Esophagus (tissue), 2 donors: ENCODE measurements at regions not wholly inside any gene's neighbourhood (a gene's known extent, or its start where the extent isn't known, plus 50 kb on each side); places are given as distances from the start of the nearest gene placed in this dataset.

Source experiments
- H3K27ac ChIP-seq, 2 donors: one replicate each; pipeline ENCODE4 v1.5.1; 2013; ENCODE audit warnings: low read depth in 2 of 2, mild to moderate bottlenecking in 2 of 2, inconsistent platforms in 1 of 2, low read length in 1 of 2, moderate library complexity in 1 of 2
- H3K27me3 ChIP-seq, 2 donors: one replicate each; pipeline ENCODE4 v1.6.1; 2013; ENCODE audit warnings: low read length in 2 of 2, control low read depth in 1 of 2, mild to moderate bottlenecking in 1 of 2; ENCODE audit not compliant: insufficient read depth in 2 of 2, control insufficient read depth in 1 of 2
- H3K36me3 ChIP-seq, 2 donors: one replicate each; pipeline ENCODE4 v1.6.1; 2013; ENCODE audit warnings: low read length in 1 of 2; ENCODE audit not compliant: control insufficient read depth in 2 of 2, insufficient read depth in 2 of 2
- H3K4me1 ChIP-seq, 2 donors: one replicate each; pipeline ENCODE4 v1.6.1; 2013; ENCODE audit warnings: low read length in 1 of 2; ENCODE audit not compliant: control insufficient read depth in 2 of 2, insufficient read depth in 2 of 2
- H3K4me3 ChIP-seq, 2 donors: one replicate each; pipeline ENCODE4 v1.5.1; 2013; ENCODE audit warnings: low read length in 2 of 2, mild to moderate bottlenecking in 2 of 2, low read depth in 1 of 2, moderate library complexity in 1 of 2
- H3K9me3 ChIP-seq, 2 donors: one replicate each; pipeline ENCODE4 v1.6.1; 2013; ENCODE audit warnings: mild to moderate bottlenecking in 2 of 2, low read depth in 1 of 2, low read length in 1 of 2, moderate library complexity in 1 of 2; ENCODE audit not compliant: control insufficient read depth in 2 of 2, insufficient read depth in 1 of 2
- WGBS, 2 donors: extraction: QIAGEN DNeasy Blood & Tissue Kit; methylation state at CpG; one replicate each; pipeline ENCODE4 v1.1.7; 2013; 5-methylcytosine and 5-hydroxymethylcytosine counted together
- donor health status: healthy with polysubstance abuse.
- donor health status: Bipolar disorder and iron deficiency.

GRCh38 chr11:92297567-92298553 lies 73.2 kb downstream of the FAT3 start:
- WGBS, 2 donors, result 80 to 84% methylated on average over 3 of the region's 3 CpGs
- Histone ChIP-seq H3K9me3 (no peaks in the 10 kb centered on the region), H3K4me1 (no peaks in the 10 kb centered on the region), H3K27ac (no peak overlapping the region), H3K4me3 (no peak overlapping the region), H3K27me3 (no peaks in the 10 kb centered on the region), H3K36me3 (no peaks in the 10 kb centered on the region)

- no peaks in the 10 kb centered on the region for H3K27me3 ChIP-seq
- H3K36me3 ChIP-seq, result no peaks in the 10 kb centered on the region
- H3K27ac ChIP-seq, result no peak overlapping the region
- no peak overlapping the region for H3K4me3 ChIP-seq
- WGBS, 2 donors, result 83 to 84% methylated on average over 2 of the region's 2 CpGs
- no peaks in the 10 kb centered on the region for H3K9me3 ChIP-seq
- no peaks in the 10 kb centered on the region for H3K4me1 ChIP-seq
These were observed 76.3 kb downstream of the FAT3 start for GRCh38 chr11:92300876-92301275.

- no peaks in the 10 kb centered on the region for H3K9me3 ChIP-seq
- no peak overlapping the region for H3K4me3 ChIP-seq
- no peaks in the 10 kb centered on the region for H3K27me3 ChIP-seq
- WGBS, 2 donors, result 84 to 90% methylated on average over 4 of the region's 4 CpGs
- no peak overlapping the region for H3K27ac ChIP-seq
- H3K36me3 ChIP-seq, result no peaks in the 10 kb centered on the region
- H3K4me1 ChIP-seq, result no peaks in the 10 kb centered on the region
These were observed 78.2 kb downstream of the FAT3 start for GRCh38 chr11:92302770-92303169.

- H3K27ac ChIP-seq, result no peak overlapping the region
- 73 to 88% methylated on average over 1 of the region's 1 CpG for WGBS, 2 donors
These were observed 79.7 kb downstream of the FAT3 start for GRCh38 chr11:92304271-92304670.

GRCh38 chr11:92306966-92307510 lies 82.4 kb downstream of the FAT3 start:
- H3K4me3 ChIP-seq, result no peak overlapping the region
- H3K9me3 ChIP-seq, result no peaks in the 10 kb centered on the region
- no peaks in the 10 kb centered on the region for H3K4me1 ChIP-seq
- no peaks in the 10 kb centered on the region for H3K27me3 ChIP-seq
- H3K36me3 ChIP-seq, result no peaks in the 10 kb centered on the region
- 21 to 23% methylated on average over 1 of the region's 1 CpG for WGBS, 2 donors
- no peak overlapping the region for H3K27ac ChIP-seq

More at GRCh38 chr11:92304271-92304670, 79.7 kb downstream of the FAT3 start:
- Histone ChIP-seq H3K27me3 (no peaks in the 10 kb centered on the region), H3K9me3 (no peaks in the 10 kb centered on the region), H3K4me1 (no peaks in the 10 kb centered on the region), H3K4me3 (no peak overlapping the region), H3K36me3 (no peaks in the 10 kb centered on the region)

GRCh38 chr11:92308366-92308765 lies 83.7 kb downstream of the FAT3 start:
- no peak overlapping the region for H3K27ac ChIP-seq
- H3K27me3 ChIP-seq, result no peaks in the 10 kb centered on the region
- no peaks in the 10 kb centered on the region for H3K36me3 ChIP-seq
- no peaks in the 10 kb centered on the region for H3K4me1 ChIP-seq
- no peaks in the 10 kb centered on the region for H3K9me3 ChIP-seq
- H3K4me3 ChIP-seq, result no peak overlapping the region

GRCh38 chr11:92311616-92312449 lies 87.2 kb downstream of the FAT3 start:
- no peaks in the 10 kb centered on the region for H3K27me3 ChIP-seq
- 71 to 72% methylated on average over 5 of the region's 5 CpGs for WGBS, 2 donors
- no peak overlapping the region for H3K27ac ChIP-seq
- no peak overlapping the region for H3K4me3 ChIP-seq
- H3K36me3 ChIP-seq, result no peaks in the 10 kb centered on the region
- H3K4me1 ChIP-seq, result no peaks in the 10 kb centered on the region
- H3K9me3 ChIP-seq, result no peaks in the 10 kb centered on the region

GRCh38 chr11:92313784-92314183 lies 89.2 kb downstream of the FAT3 start:
- Histone ChIP-seq H3K9me3 (no peaks in the 10 kb centered on the region), H3K27ac (no peak overlapping the region), H3K4me3 (no peak overlapping the region), H3K36me3 (no peaks in the 10 kb centered on the region), H3K27me3 (no peaks in the 10 kb centered on the region), H3K4me1 (no peaks in the 10 kb centered on the region)
- WGBS, 2 donors, result 91 to 94% methylated on average over 5 of the region's 5 CpGs

- Histone ChIP-seq H3K4me1 (no peaks in the 10 kb centered on the region), H3K4me3 (no peak overlapping the region), H3K27me3 (no peaks in the 10 kb centered on the region), H3K27ac (no peak overlapping the region), H3K36me3 (no peaks in the 10 kb centered on the region), H3K9me3 (no peaks in the 10 kb centered on the region)
- WGBS, 2 donors, result 9 to 14% methylated on average over 1 of the region's 1 CpG
These were observed 89.9 kb downstream of the FAT3 start for GRCh38 chr11:92314499-92314898.
